ENCODE measurements at regions not wholly inside any gene's neighbourhood (a gene's known extent, or its start where the extent isn't known, plus 50 kb on each side); places are given as distances from the start of the nearest gene placed in this dataset.

- Mint-ChIP-seq H3K4me1 (peaks cover 8% of the 10 kb centered on the region), H3K27ac (no peak overlapping the region), H3K36me3 (ENCODE audit: low read depth) (no peaks in the 10 kb centered on the region), H3K27me3 (ENCODE audit: insufficient read depth) (no peaks in the 10 kb centered on the region), H3K9me3 (no peaks in the 10 kb centered on the region), H3K4me3 (no peak overlapping the region)
- Histone ChIP-seq H3K27ac (ENCODE audit: low read depth, low read length) (no peak overlapping the region), H3K4me3 (ENCODE audit: low read length) (no peak overlapping the region), H3K9ac (ENCODE audit: extremely low read depth, low read length, poor library complexity, severe bottlenecking) (no peak overlapping the region), H3K9me3 (ENCODE audit: control insufficient read depth, low read length) (peaks cover 8% of the 10 kb centered on the region), H3K36me3 (ENCODE audit: control insufficient read depth, insufficient read depth, low read length) (no peaks in the 10 kb centered on the region), H3K4me1 (ENCODE audit: control insufficient read depth, insufficient read depth, low read length) (peaks cover 8% of the 10 kb centered on the region), H3K27me3 (ENCODE audit: control insufficient read depth, insufficient read depth, low read length, poor library complexity, severe bottlenecking) (no peaks in the 10 kb centered on the region)
- DNase-seq = no peak
- 86 to 100% methylated on average over 1 to 2 of the region's 2 CpGs for WGBS, 2 experiments (ENCODE audit: insufficient coverage in 1 of 2, insufficient read length in 1 of 2)
- TF ChIP-seq CTCF (conservative IDR thresholded peaks at IDR 0.05) = no peak
Measured at GRCh38 chr2:12331698-12332097, 385.0 kb upstream of the TRIB2 start.

- peaks cover 8% of the 10 kb centered on the region for H3K9me3 ChIP-seq (ENCODE audit: control insufficient read depth, low read length)
- peaks cover 8% of the 10 kb centered on the region for H3K4me1 ChIP-seq (ENCODE audit: control insufficient read depth, insufficient read depth, low read length)
- no peaks in the 10 kb centered on the region for H3K36me3 Mint-ChIP-seq (ENCODE audit: low read depth)
- no peaks in the 10 kb centered on the region for H3K9me3 Mint-ChIP-seq
- peaks cover 8% of the 10 kb centered on the region for H3K4me1 Mint-ChIP-seq
- no peak for TF ChIP-seq CTCF (conservative IDR thresholded peaks at IDR 0.05)
- H3K27me3 ChIP-seq (ENCODE audit: control insufficient read depth, insufficient read depth, low read length, poor library complexity, severe bottlenecking) = no peaks in the 10 kb centered on the region
- H3K9ac ChIP-seq (ENCODE audit: extremely low read depth, low read length, poor library complexity, severe bottlenecking) = no peak overlapping the region
- no peaks in the 10 kb centered on the region for H3K27me3 Mint-ChIP-seq (ENCODE audit: insufficient read depth)
- H3K27ac Mint-ChIP-seq = no peak overlapping the region
- H3K36me3 ChIP-seq (ENCODE audit: control insufficient read depth, insufficient read depth, low read length) = no peaks in the 10 kb centered on the region
- H3K4me3 ChIP-seq (ENCODE audit: low read length) = no peak overlapping the region
- no peak overlapping the region for H3K27ac ChIP-seq (ENCODE audit: low read depth, low read length)
- WGBS, 2 experiments (ENCODE audit: insufficient coverage in 1 of 2, insufficient read length in 1 of 2) = 86 to 93% methylated on average over 2 of the region's 2 CpGs
- no peak overlapping the region for H3K4me3 Mint-ChIP-seq
- DNase-seq = no peak
Measured at GRCh38 chr2:12333293-12333692, 383.4 kb upstream of the TRIB2 start.

- Histone ChIP-seq H3K27ac (ENCODE audit: low read depth, low read length) (no peak overlapping the region), H3K4me1 (ENCODE audit: control insufficient read depth, insufficient read depth, low read length) (peaks cover 8% of the 10 kb centered on the region), H3K36me3 (ENCODE audit: control insufficient read depth, insufficient read depth, low read length) (no peaks in the 10 kb centered on the region), H3K4me3 (ENCODE audit: low read length) (no peak overlapping the region), H3K27me3 (ENCODE audit: control insufficient read depth, insufficient read depth, low read length, poor library complexity, severe bottlenecking) (no peaks in the 10 kb centered on the region), H3K9me3 (ENCODE audit: control insufficient read depth, low read length) (peaks cover 8% of the 10 kb centered on the region), H3K9ac (ENCODE audit: extremely low read depth, low read length, poor library complexity, severe bottlenecking) (no peak overlapping the region)
- no peak for TF ChIP-seq CTCF (conservative IDR thresholded peaks at IDR 0.05)
- WGBS, 2 experiments (ENCODE audit: insufficient coverage in 1 of 2, insufficient read length in 1 of 2) = 89 to 90% methylated on average over 8 to 11 of the region's 11 CpGs
- H3K27me3 Mint-ChIP-seq (ENCODE audit: insufficient read depth) = no peaks in the 10 kb centered on the region
- no peaks in the 10 kb centered on the region for H3K9me3 Mint-ChIP-seq
- H3K4me1 Mint-ChIP-seq = peaks cover 8% of the 10 kb centered on the region
- H3K36me3 Mint-ChIP-seq (ENCODE audit: low read depth) = no peaks in the 10 kb centered on the region
- no peak overlapping the region for H3K27ac Mint-ChIP-seq
- no peak overlapping the region for H3K4me3 Mint-ChIP-seq
- no peak for DNase-seq
Measured at GRCh38 chr2:12334412-12334966, 382.2 kb upstream of the TRIB2 start.

All from endodermal cell (in vitro differentiated cells).